Right lung (tissue), 2 donors: ENCODE measurements at regions not wholly inside any gene's neighbourhood (a gene's known extent, or its start where the extent isn't known, plus 50 kb on each side); places are given as distances from the start of the nearest gene placed in this dataset.
"Not testable (repeated sequence)": the region's sequence is repeated elsewhere in the genome, so short reads cannot be mapped to it uniquely, and the experiment has no call there.

Experiments used
- DNase-seq, 2 donors: peaks; one replicate each; pipeline ENCODE4 v3.0.0-alpha.2; 2013

GRCh38 chr3:176347424-176348146 is 849.7 kb downstream of the TBL1XR1 start:
- DNase-seq: no peak

GRCh38 chr3:176341963-176342362 is 855.3 kb downstream of the TBL1XR1 start:
- DNase-seq: no peak

- DNase-seq: no peak
Measured at GRCh38 chr3:176328666-176329065, 868.6 kb downstream of the TBL1XR1 start.

- DNase-seq: no peak
Measured at GRCh38 chr3:176328198-176328597, 869.1 kb downstream of the TBL1XR1 start.

- not testable (repeated sequence) for DNase-seq
Measured at GRCh38 chr3:176326894-176327490, 870.3 kb downstream of the TBL1XR1 start.

- not testable (repeated sequence) for DNase-seq
Measured at GRCh38 chr3:176321532-176321931, 875.8 kb downstream of the TBL1XR1 start.

- DNase-seq: no peak
Measured at GRCh38 chr3:176321099-176321498, 876.2 kb downstream of the TBL1XR1 start.

GRCh38 chr3:176313426-176313825 is 883.9 kb downstream of the TBL1XR1 start:
- DNase-seq: no peak

- DNase-seq: no peak
Measured at GRCh38 chr3:176310641-176311040, 886.6 kb downstream of the TBL1XR1 start.

- DNase-seq: no peak
Measured at GRCh38 chr3:176302271-176302670, 895.0 kb downstream of the TBL1XR1 start.

- no peak for DNase-seq
Measured at GRCh38 chr3:176296066-176296597, 901.1 kb downstream of the TBL1XR1 start.

GRCh38 chr3:176293276-176293675 is 904.0 kb downstream of the TBL1XR1 start:
- no peak for DNase-seq

GRCh38 chr3:176286476-176287085 is 910.7 kb downstream of the TBL1XR1 start:
- DNase-seq: no peak

GRCh38 chr3:176275538-176275937 is 921.7 kb downstream of the TBL1XR1 start:
- no peak for DNase-seq

GRCh38 chr3:176275113-176275512 is 922.2 kb downstream of the TBL1XR1 start:
- no peak for DNase-seq

GRCh38 chr3:176274161-176274560 is 923.1 kb downstream of the TBL1XR1 start:
- no peak for DNase-seq

- DNase-seq: no peak
Measured at GRCh38 chr3:176262071-176262470, 935.2 kb downstream of the TBL1XR1 start.

- DNase-seq: no peak
Measured at GRCh38 chr3:176247191-176247590, 950.1 kb downstream of the TBL1XR1 start.

GRCh38 chr3:176219970-176220369 is 977.3 kb downstream of the TBL1XR1 start:
- DNase-seq: no peak

- no peak for DNase-seq
Measured at GRCh38 chr3:176214758-176215157, 982.5 kb downstream of the TBL1XR1 start.

GRCh38 chr3:176213314-176213713 is 984.0 kb downstream of the TBL1XR1 start:
- not testable (repeated sequence) for DNase-seq

GRCh38 chr3:176208915-176209314 is 988.4 kb downstream of the TBL1XR1 start:
- DNase-seq: no peak

- no peak for DNase-seq
Measured at GRCh38 chr3:176208283-176208682, 989.0 kb downstream of the TBL1XR1 start.
